Putamen (tissue), 1 donor: ENCODE measurements at regions not wholly inside any gene's neighbourhood (a gene's known extent, or its start where the extent isn't known, plus 50 kb on each side); places are given as distances from the start of the nearest gene placed in this dataset.
"Not testable (repeated sequence)": the region's sequence is repeated elsewhere in the genome, so short reads cannot be mapped to it uniquely, and the experiment has no call there.

Experiments used
- DNase-seq: peaks from one replicate; pipeline ENCODE4 v3.0.0-alpha.2; 2016; ENCODE audit warnings: low spot score

GRCh38 chr11:98153752-98154151 lies 867.0 kb upstream of the CNTN5 start:
- no peak for DNase-seq

DNA sequence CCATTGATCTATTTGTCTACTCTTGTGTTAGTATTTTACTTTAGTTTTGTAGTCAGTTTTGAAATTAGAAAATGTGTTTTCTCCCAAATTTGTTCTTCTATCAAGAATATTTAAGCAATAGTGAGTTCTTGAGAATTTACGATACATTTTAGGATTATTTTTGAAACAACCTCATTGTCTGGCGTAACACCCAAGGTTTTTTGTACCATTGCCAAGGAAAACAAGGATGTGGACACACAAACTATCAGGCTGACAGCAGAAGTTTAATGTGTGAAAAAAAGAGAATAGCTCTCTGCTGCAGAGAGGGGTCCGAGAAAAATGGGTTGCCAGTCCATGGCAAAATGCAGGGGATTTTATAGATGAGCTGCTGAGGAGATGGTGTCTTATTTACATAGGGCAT lies 865.1 kb upstream of the CNTN5 start:
- DNase-seq: no peak

DNA sequence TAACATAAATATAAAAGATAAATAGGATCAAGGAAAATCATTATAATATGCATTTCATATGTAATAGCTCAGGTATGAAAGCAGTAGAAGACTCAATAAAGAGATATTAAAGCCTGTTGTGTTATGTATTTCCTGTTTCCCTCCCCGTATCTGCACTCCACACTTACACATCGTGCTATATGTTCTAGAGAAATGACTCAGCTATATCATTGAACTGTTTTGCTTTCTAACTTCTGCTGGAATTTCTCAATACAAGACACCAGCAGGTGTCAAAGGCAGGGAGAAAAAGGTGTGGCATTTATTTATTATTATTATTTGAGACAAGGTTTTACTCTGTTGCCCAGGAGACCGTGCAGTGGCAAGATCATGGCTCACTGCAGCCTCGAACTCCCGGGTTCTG lies 842.8 kb upstream of the CNTN5 start:
- DNase-seq: no peak

- DNase-seq: no peak
Observed at GRCh38 chr11:98180511-98180910, 840.2 kb upstream of the CNTN5 start.

GRCh38 chr11:98180921-98181320 lies 839.8 kb upstream of the CNTN5 start:
- DNase-seq: no peak

- DNase-seq: no peak
Observed at GRCh38 chr11:98183034-98183433, 837.7 kb upstream of the CNTN5 start.

GRCh38 chr11:98185245-98185644 lies 835.5 kb upstream of the CNTN5 start:
- no peak for DNase-seq

- DNase-seq: no peak
Observed at GRCh38 chr11:98194611-98195010, 826.1 kb upstream of the CNTN5 start.

DNA sequence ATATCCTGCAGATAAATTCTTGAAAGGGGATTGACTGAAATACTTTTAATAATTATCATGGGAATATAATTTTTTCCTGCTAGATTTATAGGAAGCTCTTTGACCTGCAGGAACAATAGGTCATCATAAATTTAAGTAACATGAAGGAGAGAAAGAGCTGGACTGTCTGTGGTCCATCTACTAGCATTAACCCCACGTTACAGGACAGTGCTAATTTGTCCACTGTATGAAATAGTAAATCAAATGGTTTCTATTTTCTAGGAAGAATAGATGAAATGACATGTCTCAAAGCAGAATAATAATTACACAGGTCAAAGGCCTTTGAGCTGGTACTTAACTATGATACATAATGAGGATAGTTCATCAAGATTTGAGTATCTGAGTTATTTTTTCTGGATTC lies 825.4 kb upstream of the CNTN5 start:
- no peak for DNase-seq

- no peak for DNase-seq
Observed at GRCh38 chr11:98207086-98207485, 813.7 kb upstream of the CNTN5 start.

DNA sequence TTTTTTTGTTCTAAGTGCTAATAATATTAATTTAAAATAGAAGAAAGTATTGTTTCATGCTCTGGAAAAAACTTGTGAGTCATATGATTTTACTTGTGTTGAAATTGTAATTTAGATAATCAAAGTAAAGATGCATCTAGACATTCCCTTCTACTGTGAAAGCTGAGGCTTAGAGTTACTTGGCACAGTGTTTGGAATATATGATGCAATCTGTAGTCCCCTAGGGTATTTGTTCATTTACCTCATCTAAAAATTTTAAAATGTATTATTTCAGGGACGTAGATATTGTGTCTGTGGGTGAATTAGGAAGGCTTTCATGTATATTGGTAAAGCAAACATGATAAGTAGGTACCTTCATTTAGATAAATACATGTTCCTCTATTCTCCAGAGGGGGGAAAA lies 793.5 kb upstream of the CNTN5 start:
- no peak for DNase-seq

DNA sequence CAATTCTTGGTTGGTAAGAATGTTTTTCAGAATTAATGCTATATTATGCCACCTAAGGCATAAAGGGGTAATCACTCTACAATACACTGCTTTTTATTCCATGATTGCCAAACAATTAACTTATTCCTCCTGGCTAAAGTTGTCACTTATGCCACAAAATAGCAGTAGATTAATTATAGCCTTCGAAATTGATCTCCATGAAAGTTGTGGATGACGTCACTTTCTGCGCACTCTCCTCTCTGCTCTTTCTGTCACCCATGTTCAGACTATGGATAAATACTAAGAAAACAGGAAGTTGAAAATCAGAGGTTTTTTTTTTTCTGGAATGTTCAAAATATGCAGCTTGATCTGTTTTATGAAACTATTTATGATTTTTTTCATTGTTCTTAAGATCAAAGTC lies 790.1 kb upstream of the CNTN5 start:
- DNase-seq: no peak

DNA sequence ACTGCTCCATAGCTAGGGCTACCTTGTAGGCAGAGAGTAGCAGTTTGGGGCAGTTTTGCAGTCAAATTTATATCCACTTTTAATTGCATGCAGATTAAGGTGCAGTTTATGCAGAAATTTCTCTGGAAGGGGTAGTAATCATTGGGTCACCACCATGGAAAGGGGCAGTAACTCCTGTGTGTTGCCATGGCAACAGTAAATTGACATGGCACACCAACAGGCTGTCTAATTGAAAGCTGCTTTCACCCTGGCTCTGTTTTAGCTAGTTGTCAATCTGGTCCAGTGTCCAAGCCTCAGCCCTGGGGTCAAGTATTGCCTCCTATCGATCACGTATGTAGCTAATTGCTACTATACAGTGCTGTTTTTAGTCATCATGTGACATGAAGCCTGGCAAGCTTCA lies 786.1 kb upstream of the CNTN5 start:
- no peak for DNase-seq

- DNase-seq: no peak
Observed at GRCh38 chr11:98243897-98244296, 776.9 kb upstream of the CNTN5 start.

GRCh38 chr11:98260983-98261382 lies 759.8 kb upstream of the CNTN5 start:
- no peak for DNase-seq

DNA sequence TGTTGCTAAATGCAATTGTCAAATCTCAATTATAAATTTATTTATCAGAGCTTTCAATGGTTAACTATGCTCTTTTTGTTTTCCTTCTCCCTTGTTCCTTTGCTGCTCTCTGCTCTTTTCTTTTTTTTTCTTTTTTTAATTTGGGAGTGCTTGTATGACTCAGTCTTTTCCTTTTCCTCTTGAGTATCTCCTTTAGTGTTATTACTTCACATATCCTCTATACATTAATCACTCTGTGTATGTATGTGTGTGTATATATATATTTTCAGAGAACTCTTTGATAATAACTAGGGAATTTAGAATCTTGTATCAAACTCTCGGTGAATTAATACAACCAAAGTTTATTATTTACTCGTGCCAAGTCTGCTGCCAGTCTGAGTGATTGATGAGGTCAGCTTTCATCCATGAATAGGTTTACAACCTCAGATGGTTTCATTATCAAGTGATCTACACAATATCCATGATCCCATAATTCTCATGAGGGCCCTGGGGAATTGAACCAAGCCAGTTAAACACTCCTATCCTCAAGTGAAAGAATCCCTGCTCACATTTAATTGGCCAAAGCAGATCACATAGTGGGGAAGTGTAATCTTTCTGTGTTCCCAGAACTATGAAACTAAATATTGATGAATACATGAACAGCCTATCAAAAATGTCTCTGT lies 743.4 kb upstream of the CNTN5 start:
- DNase-seq: no peak

DNA sequence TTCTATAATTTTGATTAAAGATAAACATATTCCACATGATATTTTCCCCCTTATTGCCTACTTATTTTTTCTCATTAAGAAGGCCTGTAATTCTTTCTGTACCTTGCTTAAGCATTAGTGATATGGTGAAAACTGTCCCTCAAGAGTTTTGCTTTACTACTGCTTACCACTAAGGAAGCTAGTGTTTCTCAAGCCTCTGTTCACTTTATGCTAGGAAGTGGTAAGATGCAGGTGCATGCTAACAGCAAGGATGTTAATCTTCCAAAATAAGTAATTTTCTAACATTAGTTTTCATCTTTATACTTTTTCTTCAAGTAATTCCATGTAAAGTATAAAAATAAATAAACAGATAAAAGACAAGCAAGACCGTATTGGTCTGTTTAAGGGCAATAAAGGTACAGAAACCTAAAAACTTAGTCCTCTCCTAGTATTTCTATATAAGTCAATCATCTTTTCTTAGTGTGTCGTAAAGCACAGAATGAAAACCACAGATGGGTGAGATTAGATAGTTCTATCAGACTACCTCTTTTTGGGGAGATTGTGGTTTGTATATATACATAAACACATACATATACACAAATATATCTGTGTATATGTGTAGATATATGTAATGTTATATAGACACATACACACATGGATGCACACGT lies 731.0 kb upstream of the CNTN5 start:
- DNase-seq: no peak

DNA sequence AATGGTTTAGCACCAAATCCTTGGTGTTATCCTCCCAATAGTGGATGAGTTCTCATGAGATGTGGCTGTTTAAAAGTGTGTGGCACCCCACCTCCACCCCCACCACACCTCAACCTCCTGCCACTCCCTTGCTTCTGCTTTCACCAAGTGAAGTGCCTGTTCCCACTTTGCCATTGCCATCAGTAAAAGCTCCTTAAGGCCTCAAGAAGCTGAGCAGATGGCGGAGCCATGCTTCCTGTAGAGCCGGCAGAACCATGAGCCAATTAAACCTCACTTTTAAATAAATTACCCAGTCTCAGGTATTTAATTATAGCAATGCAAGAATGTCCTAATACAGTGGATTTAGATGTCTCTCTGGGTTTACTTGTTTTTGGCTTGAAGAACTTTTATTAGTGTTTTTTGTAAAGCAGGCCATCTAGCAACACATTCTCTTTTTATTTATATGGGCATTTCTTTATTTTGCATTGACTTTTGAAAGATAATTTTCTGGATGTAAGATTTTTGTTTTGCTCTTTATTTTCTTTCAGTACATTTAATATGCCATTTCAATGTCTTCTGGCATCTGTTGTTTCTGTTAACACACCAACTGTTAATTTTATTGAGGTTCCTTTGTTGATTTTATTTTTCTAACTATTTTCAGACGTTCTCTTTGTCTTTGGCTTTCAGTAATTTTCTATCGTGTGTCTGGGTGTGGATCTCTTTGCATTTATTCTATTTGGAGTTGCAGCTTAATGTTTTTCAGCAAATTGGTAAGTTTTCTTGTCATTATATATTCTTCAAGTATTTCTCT lies 724.5 kb upstream of the CNTN5 start:
- DNase-seq: no peak

DNA sequence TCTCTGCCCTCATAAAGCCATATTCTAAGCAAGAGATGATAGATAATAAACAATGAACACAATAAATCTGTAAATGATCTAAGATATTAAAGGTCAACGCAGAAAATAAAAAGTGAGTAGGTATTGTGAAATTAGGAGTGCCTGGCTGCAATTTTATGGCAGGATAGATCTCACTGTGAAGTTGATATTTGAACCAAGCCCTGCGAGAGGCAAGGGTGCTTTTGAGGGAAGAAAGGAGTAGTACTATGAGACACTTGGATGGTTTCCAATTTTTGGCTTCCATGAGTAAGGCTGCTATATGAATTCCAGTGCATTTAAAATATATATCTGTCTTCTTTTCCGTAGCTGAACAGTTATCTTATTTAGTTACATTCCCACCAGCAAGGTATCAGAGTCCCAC lies 720.0 kb upstream of the CNTN5 start:
- DNase-seq: no peak

DNA sequence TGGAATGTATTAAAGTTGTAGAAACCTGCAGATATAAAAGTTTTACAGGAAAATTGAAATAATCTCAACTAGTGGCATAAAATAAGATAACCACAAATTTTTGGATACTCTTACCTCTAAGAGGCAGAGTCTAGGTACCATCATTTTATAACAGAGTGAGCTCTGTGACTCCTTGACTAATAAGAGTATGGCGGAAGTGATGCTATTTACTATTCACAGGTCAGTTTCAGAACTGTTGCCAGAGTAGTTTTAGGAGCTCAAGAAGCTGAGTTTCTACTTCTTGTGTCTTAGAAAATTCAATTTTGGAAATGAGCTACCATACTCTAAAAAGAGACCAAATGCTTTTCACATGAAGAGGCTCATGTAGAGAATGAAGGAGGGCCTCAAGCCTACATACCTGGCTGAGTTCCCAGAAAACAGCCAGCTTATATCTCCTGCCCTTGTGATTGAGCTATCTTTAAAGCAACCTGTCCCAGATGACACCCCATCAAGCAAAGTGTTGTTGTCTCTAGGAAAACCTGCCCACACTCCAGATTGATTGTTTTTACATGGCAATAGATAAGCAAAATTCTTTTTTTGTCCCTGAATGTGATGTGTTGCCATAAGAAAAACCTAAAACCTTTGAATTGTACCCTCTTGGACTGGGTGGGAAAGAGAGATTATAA lies 712.8 kb upstream of the CNTN5 start:
- no peak for DNase-seq

DNA sequence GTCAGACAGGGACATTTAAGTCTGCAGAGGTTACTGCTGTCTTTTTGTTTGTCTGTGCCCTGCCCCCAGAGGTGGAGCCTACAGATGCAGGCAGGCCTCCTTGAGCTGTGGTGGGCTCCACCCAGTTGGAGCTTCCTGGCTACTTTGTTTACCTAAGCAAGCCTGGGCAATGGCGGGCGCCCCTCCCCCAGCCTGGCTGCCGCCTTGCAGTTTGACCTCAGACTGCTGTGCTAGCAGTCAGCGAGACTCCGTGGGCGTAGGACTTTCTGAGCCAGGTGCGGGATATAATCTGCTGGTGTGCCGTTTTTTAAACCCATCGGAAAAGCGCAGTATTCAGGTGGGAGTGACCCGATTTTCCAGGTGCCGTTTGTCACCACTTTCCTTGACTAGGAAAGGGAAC lies 690.4 kb upstream of the CNTN5 start:
- not testable (repeated sequence) for DNase-seq

GRCh38 chr11:98358551-98358950 lies 662.2 kb upstream of the CNTN5 start:
- DNase-seq: no peak

- DNase-seq: no peak
Observed at GRCh38 chr11:98365190-98365589, 655.6 kb upstream of the CNTN5 start.
